K562 (cell line): ENCODE measurements at regions not wholly inside any gene's neighbourhood (a gene's known extent, or its start where the extent isn't known, plus 50 kb on each side); places are given as distances from the start of the nearest gene placed in this dataset.

Experiments used
- MCM5 ChIP-seq: fragments of 450-650 bp; IDR thresholded peaks from 2 replicates; pipeline ENCODE4 v1.6.1; 2016; ENCODE audit warnings: low read depth
- POLR2AphosphoS5 ChIP-seq: IDR thresholded peaks from 2 replicates; pipeline ENCODE4 v1.6.1; 2011; ENCODE audit warnings: mild to moderate bottlenecking, low read depth, low read length, moderate library complexity; ENCODE audit not compliant: control insufficient read depth, insufficient read depth
- TF ChIP-seq, protein P1 (sequence below), 2 experiments: fragments of 450-650 bp; IDR thresholded peaks; 2 replicates each; pipeline ENCODE4 v1.6.1; 2016; ENCODE audit warnings: mild to moderate bottlenecking in 2 of 2, borderline replicate concordance in 1 of 2, low read depth in 1 of 2, moderate library complexity in 1 of 2
- TF ChIP-seq, protein P2 (sequence below): sonication (generic); formaldehyde crosslinking; IDR thresholded peaks from 2 replicates; pipeline ENCODE4 v1.8.1; 2022; ENCODE audit warnings: missing genetic modification reagents

DNA sequence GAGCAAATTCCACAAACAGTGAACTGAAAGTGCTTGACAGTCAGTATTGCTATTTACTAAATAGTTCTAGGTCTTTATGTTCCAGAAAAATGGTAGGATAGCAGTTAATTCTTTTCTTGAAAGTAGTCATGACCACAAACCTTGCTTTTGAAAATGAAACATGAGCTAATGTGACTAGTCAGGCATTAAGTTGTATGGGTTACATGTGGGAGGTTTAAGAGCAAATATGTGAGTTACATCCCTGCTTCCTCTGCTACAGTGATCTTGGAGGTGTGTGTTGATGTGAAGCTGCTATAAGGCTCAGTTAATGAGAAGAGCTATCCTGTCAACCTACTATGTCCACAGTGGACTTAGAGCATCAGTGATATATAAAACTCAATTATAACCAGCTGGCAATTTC, 741.6 kb downstream of the FSCB start (continued):
- TF ChIP-seq, protein P1, sequence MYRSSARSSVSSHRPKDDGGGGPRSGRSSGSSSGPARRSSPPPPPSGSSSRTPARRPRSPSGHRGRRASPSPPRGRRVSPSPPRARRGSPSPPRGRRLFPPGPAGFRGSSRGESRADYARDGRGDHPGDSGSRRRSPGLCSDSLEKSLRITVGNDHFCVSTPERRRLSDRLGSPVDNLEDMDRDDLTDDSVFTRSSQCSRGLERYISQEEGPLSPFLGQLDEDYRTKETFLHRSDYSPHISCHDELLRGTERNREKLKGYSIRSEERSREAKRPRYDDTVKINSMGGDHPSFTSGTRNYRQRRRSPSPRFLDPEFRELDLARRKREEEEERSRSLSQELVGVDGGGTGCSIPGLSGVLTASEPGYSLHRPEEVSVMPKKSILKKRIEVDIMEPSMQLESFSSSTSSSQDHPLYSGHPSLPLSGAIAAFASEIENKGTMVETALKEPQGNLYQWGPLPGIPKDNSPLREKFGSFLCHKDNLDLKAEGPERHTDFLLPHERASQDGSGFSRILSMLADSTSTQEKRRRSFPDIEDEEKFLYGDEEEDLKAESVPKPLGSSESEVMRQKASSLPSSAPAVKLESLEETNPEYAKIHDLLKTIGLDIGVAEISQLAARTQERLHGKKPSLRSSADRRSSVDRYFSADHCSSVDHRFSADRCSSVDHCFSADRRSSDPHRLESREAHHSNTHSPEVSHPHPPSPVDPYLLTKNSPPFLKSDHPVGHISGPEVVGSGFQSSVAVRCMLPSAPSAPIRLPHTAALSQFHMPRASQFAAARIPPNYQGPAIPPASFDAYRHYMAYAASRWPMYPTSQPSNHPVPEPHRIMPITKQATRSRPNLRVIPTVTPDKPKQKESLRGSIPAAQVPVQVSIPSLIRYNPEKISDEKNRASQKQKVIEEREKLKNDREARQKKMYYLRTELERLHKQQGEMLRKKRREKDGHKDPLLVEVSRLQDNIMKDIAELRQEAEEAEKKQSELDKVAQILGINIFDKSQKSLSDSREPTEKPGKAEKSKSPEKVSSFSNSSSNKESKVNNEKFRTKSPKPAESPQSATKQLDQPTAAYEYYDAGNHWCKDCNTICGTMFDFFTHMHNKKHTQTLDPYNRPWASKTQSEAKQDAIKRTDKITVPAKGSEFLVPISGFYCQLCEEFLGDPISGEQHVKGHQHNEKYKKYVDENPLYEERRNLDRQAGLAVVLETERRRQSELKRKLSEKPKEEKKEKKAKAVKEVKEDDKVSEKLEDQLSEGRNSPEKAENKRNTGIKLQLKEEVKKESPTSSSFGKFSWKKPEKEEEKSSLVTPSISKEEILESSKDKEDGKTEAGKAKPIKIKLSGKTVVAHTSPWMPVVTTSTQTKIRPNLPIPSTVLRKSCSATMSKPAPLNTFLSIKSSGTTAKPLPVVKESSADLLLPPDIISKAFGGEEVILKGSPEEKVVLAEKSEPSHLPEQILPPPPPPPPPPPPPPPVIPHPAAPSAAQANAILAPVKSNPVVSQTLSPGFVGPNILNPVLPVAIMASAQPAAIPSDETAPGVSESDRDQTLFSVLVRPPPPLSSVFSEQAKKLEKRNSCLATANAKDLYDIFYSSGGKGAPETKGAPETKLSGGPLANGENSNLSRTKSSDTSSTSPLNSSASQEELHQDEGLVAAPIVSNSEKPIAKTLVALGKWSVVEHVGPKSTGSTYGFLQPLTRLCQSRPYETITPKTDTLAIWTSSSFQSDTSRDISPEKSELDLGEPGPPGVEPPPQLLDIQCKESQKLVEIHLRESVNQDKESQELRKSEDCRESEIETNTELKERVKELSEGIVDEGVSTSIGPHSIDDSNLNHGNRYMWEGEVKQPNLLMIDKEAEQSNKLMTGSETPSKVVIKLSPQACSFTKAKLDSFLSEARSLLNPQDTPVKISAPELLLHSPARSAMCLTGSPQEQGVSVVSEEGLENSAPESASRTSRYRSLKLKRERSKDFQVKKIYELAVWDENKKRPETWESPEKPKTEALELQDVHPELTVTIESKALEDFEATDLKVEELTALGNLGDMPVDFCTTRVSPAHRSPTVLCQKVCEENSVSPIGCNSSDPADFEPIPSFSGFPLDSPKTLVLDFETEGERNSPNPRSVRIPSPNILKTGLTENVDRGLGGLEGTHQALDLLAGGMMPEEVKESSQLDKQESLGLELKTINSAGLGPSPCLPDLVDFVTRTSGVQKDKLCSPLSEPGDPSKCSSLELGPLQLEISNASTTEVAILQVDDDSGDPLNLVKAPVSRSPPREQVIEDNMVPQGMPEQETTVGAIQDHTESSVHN (IDR thresholded peaks at IDR 0.05; ENCODE audit: borderline replicate concordance in 1 of 2, low read depth in 1 of 2) = no peak
- TF ChIP-seq, protein P2, sequence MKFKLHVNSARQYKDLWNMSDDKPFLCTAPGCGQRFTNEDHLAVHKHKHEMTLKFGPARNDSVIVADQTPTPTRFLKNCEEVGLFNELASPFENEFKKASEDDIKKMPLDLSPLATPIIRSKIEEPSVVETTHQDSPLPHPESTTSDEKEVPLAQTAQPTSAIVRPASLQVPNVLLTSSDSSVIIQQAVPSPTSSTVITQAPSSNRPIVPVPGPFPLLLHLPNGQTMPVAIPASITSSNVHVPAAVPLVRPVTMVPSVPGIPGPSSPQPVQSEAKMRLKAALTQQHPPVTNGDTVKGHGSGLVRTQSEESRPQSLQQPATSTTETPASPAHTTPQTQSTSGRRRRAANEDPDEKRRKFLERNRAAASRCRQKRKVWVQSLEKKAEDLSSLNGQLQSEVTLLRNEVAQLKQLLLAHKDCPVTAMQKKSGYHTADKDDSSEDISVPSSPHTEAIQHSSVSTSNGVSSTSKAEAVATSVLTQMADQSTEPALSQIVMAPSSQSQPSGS = no peak
- TF ChIP-seq MCM5 = no peak
- no peak for TF ChIP-seq POLR2AphosphoS5
